ENCODE measurements at regions not wholly inside any gene's neighbourhood (a gene's known extent, or its start where the extent isn't known, plus 50 kb on each side); places are given as distances from the start of the nearest gene placed in this dataset.

DNA sequence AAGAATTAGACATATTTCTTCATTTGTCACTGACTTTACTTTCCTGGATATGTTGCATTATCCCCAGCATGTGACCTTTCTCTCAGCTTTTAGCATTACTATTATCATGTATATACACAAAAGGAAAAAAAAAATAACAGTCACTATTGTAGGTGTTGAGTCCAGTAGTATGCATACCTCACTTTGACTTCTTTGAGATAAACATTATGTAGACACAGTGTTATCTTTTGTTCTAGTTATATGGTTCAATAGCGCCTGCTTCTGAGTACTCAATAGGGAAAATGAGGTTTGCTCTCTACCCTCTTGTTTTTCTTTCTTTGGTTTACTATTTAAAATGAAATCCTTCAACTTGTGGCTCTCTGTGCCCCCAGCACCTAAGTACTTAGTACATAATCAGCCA is 409.6 kb upstream of the PKN2 start:
- H3K4me1 Mint-ChIP-seq (ENCODE audit: low read depth in 2 of 2), result no peaks in the 10 kb centered on the region
- no peaks in the 10 kb centered on the region for H3K36me3 Mint-ChIP-seq
- no peaks in the 10 kb centered on the region for H3K27me3 Mint-ChIP-seq
- no peak for ATAC-seq
- no peak for DNase-seq (ENCODE audit: low spot score)
- H3K27ac Mint-ChIP-seq, result no peak overlapping the region
- H3K9me3 Mint-ChIP-seq, result no peaks in the 10 kb centered on the region
- no peak overlapping the region for H3K4me3 Mint-ChIP-seq

GRCh38 chr1:88275259-88275862 is 408.7 kb upstream of the PKN2 start:
- no peaks in the 10 kb centered on the region for H3K27me3 Mint-ChIP-seq
- H3K9me3 Mint-ChIP-seq, result peaks cover 4% of the 10 kb centered on the region
- H3K27ac Mint-ChIP-seq, result no peak overlapping the region
- H3K4me1 Mint-ChIP-seq (ENCODE audit: low read depth in 2 of 2), result no peaks in the 10 kb centered on the region
- no peaks in the 10 kb centered on the region for H3K36me3 Mint-ChIP-seq
- no peak for DNase-seq (ENCODE audit: low spot score)
- ATAC-seq, result no peak
- H3K4me3 Mint-ChIP-seq, result no peak overlapping the region

- H3K9me3 Mint-ChIP-seq, result peaks cover 7% of the 10 kb centered on the region
- H3K36me3 Mint-ChIP-seq, result no peaks in the 10 kb centered on the region
- H3K27ac Mint-ChIP-seq, result no peak overlapping the region
- DNase-seq (ENCODE audit: low spot score), result no peak
- H3K4me1 Mint-ChIP-seq (ENCODE audit: low read depth in 2 of 2), result no peaks in the 10 kb centered on the region
- no peak for ATAC-seq
- no peaks in the 10 kb centered on the region for H3K27me3 Mint-ChIP-seq
- no peak overlapping the region for H3K4me3 Mint-ChIP-seq
Measured at GRCh38 chr1:88276163-88276562, 407.9 kb upstream of the PKN2 start.

- Mint-ChIP-seq H3K9me3 (peaks cover 20% of the 10 kb centered on the region), H3K36me3 (no peaks in the 10 kb centered on the region), H3K27ac (no peak overlapping the region), H3K27me3 (no peaks in the 10 kb centered on the region), H3K4me1 (ENCODE audit: low read depth in 2 of 2) (no peaks in the 10 kb centered on the region), H3K4me3 (no peak overlapping the region)
- ATAC-seq, result no peak
- no peak for DNase-seq (ENCODE audit: low spot score)
Measured at GRCh38 chr1:88284066-88284465, 400.0 kb upstream of the PKN2 start.

DNA sequence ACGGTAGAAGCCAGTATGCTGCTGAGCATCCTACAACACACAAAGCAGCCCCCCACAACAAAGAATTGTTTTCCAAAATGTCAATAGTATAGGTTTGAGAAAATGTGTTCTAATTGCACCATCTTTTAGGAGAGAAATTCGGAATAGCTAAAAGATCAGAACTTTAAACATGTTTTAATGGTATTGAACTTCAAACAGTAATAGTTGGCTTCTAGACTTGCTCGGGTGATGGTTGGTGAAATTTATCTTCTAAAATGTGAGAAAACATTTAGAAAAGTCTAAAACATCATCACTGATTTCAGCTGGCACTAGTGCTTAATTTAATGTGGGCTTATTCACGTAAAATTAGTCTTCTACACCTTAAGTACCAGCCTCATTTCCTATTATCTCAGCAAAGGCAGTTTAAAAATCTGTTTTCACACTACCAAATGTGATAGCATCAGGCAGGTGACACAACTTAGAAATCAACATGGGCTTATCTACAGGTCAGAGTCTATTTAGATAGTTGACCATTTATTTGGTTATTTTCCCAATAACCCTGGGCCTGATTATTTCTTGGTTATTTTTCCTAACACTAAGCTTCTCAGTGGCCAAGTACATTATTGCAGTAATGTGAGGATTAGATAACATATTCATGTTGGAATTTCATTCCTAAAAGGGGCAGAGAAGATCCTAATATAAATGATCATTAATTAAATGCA is 399.3 kb upstream of the PKN2 start:
- Mint-ChIP-seq H3K27me3 (no peaks in the 10 kb centered on the region), H3K4me1 (ENCODE audit: low read depth in 2 of 2) (no peaks in the 10 kb centered on the region), H3K4me3 (no peak overlapping the region), H3K27ac (no peak overlapping the region), H3K36me3 (no peaks in the 10 kb centered on the region), H3K9me3 (peaks cover 17% of the 10 kb centered on the region)
- DNase-seq (ENCODE audit: low spot score) (no peak), ATAC-seq (no peak)

DNA sequence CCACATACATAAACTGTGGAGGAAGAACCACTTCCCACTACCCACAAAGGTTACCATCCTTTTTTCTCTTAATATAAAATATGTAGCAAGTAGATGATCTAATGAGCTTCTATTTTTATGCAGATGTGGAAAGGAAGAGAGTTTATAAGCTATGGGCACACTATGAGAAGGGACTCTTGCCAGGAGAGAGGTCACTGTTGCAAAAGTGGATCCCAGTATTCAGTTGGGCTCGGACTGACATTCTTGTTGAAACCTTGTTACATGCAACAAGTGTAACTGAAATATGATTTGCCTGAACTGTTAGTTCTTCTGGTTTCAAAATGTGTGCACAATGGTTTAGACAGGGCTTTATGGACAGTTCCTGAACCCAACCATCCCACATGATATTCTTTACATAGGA is 397.4 kb upstream of the PKN2 start:
- Mint-ChIP-seq H3K36me3 (no peaks in the 10 kb centered on the region), H3K27ac (no peak overlapping the region), H3K9me3 (peaks cover 7% of the 10 kb centered on the region), H3K4me3 (no peak overlapping the region), H3K4me1 (ENCODE audit: low read depth in 2 of 2) (no peaks in the 10 kb centered on the region), H3K27me3 (no peaks in the 10 kb centered on the region)
- ATAC-seq (no peak), DNase-seq (ENCODE audit: low spot score) (no peak)

GRCh38 chr1:88288571-88288970 is 395.5 kb upstream of the PKN2 start:
- no peak for DNase-seq (ENCODE audit: low spot score)
- H3K9me3 Mint-ChIP-seq, result peaks cover 4% of the 10 kb centered on the region
- no peak overlapping the region for H3K27ac Mint-ChIP-seq
- H3K27me3 Mint-ChIP-seq, result no peaks in the 10 kb centered on the region
- no peak for ATAC-seq
- H3K4me1 Mint-ChIP-seq (ENCODE audit: low read depth in 2 of 2), result no peaks in the 10 kb centered on the region
- no peak overlapping the region for H3K4me3 Mint-ChIP-seq
- H3K36me3 Mint-ChIP-seq, result no peaks in the 10 kb centered on the region

DNA sequence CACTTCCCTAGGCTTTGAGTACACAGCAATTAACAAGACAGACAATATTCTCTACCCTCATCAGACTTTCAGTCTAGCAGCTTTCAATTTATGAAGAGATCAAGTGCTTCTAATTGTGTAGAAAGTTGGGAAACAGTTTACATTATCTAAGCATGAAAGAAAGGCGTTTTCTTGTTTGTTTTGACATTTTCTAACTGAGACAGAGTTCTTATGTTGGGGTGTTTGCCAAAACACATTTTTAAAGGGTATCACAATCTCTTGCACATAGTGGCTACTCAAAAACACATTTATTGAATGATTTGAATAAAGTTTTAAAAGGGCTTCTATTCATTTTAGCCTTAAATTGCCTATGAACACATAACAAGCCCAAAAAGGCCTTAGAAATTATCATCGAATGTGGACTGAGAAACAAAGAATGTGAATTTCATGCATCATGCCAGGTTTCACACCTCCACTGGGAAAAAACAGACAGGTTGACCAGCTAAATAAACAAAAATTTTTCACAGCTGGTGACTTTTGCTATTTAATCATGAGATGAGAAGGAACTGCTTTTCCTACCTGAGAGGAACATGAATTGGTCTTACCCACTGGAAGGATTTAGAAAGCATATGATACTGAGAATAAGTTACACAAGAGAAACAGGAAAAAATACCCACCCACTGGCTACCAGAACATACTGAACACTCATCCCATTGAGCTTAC is 394.5 kb upstream of the PKN2 start:
- Mint-ChIP-seq H3K4me3 (no peak overlapping the region), H3K27me3 (no peaks in the 10 kb centered on the region), H3K36me3 (no peaks in the 10 kb centered on the region), H3K9me3 (peaks cover 2% of the 10 kb centered on the region), H3K4me1 (ENCODE audit: low read depth in 2 of 2) (no peaks in the 10 kb centered on the region), H3K27ac (no peak overlapping the region)
- DNase-seq (ENCODE audit: low spot score) (no peak), ATAC-seq (no peak)

- Mint-ChIP-seq H3K4me3 (no peak overlapping the region), H3K27ac (no peak overlapping the region), H3K4me1 (ENCODE audit: low read depth in 2 of 2) (no peaks in the 10 kb centered on the region), H3K36me3 (no peaks in the 10 kb centered on the region), H3K9me3 (peaks cover 2% of the 10 kb centered on the region), H3K27me3 (no peaks in the 10 kb centered on the region)
- ATAC-seq, result no peak
- no peak for DNase-seq (ENCODE audit: low spot score)
Measured at GRCh38 chr1:88291611-88292354, 392.3 kb upstream of the PKN2 start.

DNA sequence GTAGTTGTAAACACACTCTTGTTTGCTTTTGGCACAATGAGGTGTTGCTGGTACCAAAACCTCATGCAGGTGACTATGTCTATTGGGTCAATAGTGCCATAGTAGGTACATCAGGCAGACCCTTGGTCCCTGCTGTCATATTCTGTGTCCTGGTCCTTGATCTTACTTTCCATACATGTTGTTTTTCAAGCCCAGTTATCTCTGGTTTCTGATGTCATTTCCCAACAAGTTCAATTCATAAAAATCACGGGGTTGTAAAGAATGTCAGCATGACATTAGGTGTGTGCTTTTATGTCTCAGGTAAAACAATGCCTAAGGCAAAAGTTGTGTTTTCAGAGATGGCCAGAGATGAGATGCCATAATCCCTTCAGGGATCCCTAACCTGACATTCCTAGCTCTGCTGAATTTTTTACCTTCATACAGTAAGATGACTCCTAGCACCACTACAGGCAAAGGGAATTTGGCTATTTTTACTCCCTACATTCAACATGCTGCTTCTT is 390.3 kb upstream of the PKN2 start:
- H3K27ac Mint-ChIP-seq, result no peak overlapping the region
- DNase-seq (ENCODE audit: low spot score) (no peak), ATAC-seq (no peak)
- H3K4me3 Mint-ChIP-seq, result no peak overlapping the region
- H3K4me1 Mint-ChIP-seq (ENCODE audit: low read depth in 2 of 2), result no peaks in the 10 kb centered on the region
- no peaks in the 10 kb centered on the region for H3K36me3 Mint-ChIP-seq
- H3K27me3 Mint-ChIP-seq, result no peaks in the 10 kb centered on the region
- H3K9me3 Mint-ChIP-seq, result peaks cover 2% of the 10 kb centered on the region

DNA sequence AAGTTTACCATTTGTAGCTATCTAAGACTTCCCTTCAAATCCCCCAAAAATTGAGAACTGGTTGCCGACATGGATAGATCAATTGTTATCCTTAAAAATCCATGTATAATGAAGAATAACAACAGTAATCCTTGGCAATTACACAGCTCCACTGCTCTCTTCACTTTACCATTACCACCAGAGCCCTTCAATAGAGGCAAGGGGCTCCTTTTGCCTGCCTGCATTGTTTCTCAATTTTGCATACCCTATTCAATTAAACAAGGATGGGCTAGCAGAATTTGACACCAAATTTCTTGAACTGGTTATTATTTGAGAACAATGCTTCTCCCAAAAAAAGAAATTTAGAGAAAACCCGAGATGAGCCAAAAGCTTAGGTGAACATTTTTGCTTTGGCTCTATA is 387.8 kb upstream of the PKN2 start:
- Mint-ChIP-seq H3K27ac (no peak overlapping the region), H3K4me1 (ENCODE audit: low read depth in 2 of 2) (no peaks in the 10 kb centered on the region), H3K9me3 (peaks cover 6% of the 10 kb centered on the region), H3K4me3 (no peak overlapping the region), H3K27me3 (no peaks in the 10 kb centered on the region), H3K36me3 (no peaks in the 10 kb centered on the region)
- ATAC-seq (no peak), DNase-seq (ENCODE audit: low spot score) (no peak)

DNA sequence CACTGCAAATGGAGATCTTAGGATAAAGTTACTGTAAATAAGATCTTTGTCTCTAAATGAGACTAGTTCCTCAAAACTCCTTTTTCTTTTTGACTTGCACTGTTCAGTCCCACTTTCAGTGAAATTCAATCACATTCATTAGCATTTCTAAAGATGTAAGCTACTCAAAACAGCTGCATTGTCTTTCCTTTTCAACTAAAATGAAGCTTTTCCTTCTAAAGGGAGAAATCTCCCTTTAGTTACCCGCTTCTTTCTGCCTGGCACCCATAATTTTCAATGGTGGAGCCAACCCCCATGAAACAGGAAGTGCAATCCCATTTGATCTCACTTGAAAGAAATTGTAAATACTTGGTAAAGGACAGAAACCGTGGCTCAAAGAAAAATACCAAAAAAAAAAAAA is 387.4 kb upstream of the PKN2 start:
- Mint-ChIP-seq H3K36me3 (no peaks in the 10 kb centered on the region), H3K9me3 (peaks cover 6% of the 10 kb centered on the region), H3K4me3 (no peak overlapping the region), H3K27ac (no peak overlapping the region), H3K27me3 (no peaks in the 10 kb centered on the region), H3K4me1 (ENCODE audit: low read depth in 2 of 2) (no peaks in the 10 kb centered on the region)
- no peak for DNase-seq (ENCODE audit: low spot score)
- ATAC-seq, result no peak

- H3K36me3 Mint-ChIP-seq, result no peaks in the 10 kb centered on the region
- H3K9me3 Mint-ChIP-seq, result peaks cover 4% of the 10 kb centered on the region
- no peak overlapping the region for H3K4me3 Mint-ChIP-seq
- DNase-seq (ENCODE audit: low spot score), result no peak
- no peak for ATAC-seq
- H3K27ac Mint-ChIP-seq, result no peak overlapping the region
- H3K4me1 Mint-ChIP-seq (ENCODE audit: low read depth in 2 of 2), result no peaks in the 10 kb centered on the region
- H3K27me3 Mint-ChIP-seq, result no peaks in the 10 kb centered on the region
Measured at GRCh38 chr1:88298506-88298905, 385.6 kb upstream of the PKN2 start.

DNA sequence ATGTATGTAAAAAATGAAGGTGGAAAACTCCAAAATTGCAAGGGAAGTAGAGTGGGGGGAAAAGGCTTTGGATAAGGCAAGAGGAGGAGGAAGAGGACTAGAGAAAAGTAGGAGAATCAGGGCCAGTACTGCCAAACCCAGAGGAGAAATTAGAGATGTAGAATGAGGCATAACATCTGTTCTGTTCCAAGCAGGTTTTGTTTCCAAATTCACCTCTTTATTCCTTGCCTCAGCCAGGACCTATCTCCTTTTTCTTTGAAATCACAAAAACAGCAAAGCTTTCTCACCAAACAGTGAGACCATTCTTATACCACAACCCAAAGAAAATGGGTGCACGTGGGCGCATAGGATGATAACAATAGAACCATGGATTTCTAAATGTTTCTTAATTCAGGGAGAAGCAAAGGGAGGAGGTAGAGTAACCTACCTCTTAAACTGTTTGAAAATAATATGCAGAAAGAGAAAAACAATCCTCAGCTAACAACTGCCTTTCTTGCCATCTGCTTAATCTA is 383.3 kb upstream of the PKN2 start:
- H3K36me3 Mint-ChIP-seq, result no peaks in the 10 kb centered on the region
- no peaks in the 10 kb centered on the region for H3K4me1 Mint-ChIP-seq (ENCODE audit: low read depth in 2 of 2)
- H3K27me3 Mint-ChIP-seq, result peaks cover 0 to 1% of the 10 kb centered on the region in 2 donors
- ATAC-seq (no peak), DNase-seq (ENCODE audit: low spot score) (no peak)
- no peak overlapping the region for H3K4me3 Mint-ChIP-seq
- H3K9me3 Mint-ChIP-seq, result peaks cover 4% of the 10 kb centered on the region
- H3K27ac Mint-ChIP-seq, result no peak overlapping the region

Measured in natural killer cell treated with Interleukin-12 subunit alpha and Interleukin-12 subunit beta and Interleukin-15 and Interleukin-18, amount 100 ng/mL, for 72 hours (primary cell).